ENCODE measurements at regions not wholly inside any gene's neighbourhood (a gene's known extent, or its start where the extent isn't known, plus 50 kb on each side); places are given as distances from the start of the nearest gene placed in this dataset.

- TF ChIP-seq, protein P1, sequence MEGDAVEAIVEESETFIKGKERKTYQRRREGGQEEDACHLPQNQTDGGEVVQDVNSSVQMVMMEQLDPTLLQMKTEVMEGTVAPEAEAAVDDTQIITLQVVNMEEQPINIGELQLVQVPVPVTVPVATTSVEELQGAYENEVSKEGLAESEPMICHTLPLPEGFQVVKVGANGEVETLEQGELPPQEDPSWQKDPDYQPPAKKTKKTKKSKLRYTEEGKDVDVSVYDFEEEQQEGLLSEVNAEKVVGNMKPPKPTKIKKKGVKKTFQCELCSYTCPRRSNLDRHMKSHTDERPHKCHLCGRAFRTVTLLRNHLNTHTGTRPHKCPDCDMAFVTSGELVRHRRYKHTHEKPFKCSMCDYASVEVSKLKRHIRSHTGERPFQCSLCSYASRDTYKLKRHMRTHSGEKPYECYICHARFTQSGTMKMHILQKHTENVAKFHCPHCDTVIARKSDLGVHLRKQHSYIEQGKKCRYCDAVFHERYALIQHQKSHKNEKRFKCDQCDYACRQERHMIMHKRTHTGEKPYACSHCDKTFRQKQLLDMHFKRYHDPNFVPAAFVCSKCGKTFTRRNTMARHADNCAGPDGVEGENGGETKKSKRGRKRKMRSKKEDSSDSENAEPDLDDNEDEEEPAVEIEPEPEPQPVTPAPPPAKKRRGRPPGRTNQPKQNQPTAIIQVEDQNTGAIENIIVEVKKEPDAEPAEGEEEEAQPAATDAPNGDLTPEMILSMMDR (IDR thresholded peaks at IDR 0.05), result no peak
- no peak for DNase-seq (ENCODE audit: low spot score)
Measured at GRCh38 chr2:194343167-194343566, 1313.9 kb upstream of the SLC39A10 start.

DNA sequence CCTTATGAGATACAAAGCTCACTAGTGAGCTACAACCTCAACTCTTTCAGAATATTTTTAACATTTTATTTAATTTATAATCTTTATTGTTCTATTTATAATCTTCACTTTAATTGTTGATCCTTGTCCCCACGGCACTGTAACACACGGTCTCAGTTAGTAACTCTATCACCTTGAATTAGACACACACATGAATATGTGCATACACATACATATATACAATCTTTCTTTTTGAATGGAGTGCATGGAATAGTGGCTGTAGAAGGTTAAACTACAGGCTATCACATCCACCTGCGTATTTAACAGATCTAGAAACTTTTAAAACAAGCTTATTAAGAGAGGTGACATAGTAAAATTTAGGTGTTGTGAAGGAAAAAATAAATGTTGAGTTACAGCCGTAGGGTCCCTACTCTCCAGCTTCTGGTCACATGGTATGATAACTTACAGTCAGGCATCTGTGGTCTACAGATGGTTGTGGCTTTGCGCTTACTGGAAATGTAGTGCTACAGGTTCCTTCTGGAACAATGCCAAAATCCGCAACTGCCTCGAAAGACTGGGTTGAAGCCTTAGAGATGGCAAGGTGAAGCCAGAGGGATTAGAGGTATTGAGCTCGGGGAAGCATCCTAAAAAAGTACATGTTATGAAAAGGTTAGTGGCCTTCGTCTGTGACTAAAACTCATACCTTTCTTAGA lies 1324.1 kb upstream of the SLC39A10 start:
- TF ChIP-seq, protein P1 (IDR thresholded peaks at IDR 0.05), result no peak
- DNase-seq (ENCODE audit: low spot score), result no peak
- no peak for ATAC-seq (ENCODE audit: low FRiP score)

More at GRCh38 chr2:194343167-194343566, 1313.9 kb upstream of the SLC39A10 start:
- ATAC-seq (ENCODE audit: low FRiP score), result no peak

GRCh38 chr2:194328456-194328855 lies 1328.6 kb upstream of the SLC39A10 start:
- TF ChIP-seq, protein P1 (IDR thresholded peaks at IDR 0.05), result no peak
- ATAC-seq (ENCODE audit: low FRiP score) (no peak), DNase-seq (ENCODE audit: low spot score) (no peak)

DNA sequence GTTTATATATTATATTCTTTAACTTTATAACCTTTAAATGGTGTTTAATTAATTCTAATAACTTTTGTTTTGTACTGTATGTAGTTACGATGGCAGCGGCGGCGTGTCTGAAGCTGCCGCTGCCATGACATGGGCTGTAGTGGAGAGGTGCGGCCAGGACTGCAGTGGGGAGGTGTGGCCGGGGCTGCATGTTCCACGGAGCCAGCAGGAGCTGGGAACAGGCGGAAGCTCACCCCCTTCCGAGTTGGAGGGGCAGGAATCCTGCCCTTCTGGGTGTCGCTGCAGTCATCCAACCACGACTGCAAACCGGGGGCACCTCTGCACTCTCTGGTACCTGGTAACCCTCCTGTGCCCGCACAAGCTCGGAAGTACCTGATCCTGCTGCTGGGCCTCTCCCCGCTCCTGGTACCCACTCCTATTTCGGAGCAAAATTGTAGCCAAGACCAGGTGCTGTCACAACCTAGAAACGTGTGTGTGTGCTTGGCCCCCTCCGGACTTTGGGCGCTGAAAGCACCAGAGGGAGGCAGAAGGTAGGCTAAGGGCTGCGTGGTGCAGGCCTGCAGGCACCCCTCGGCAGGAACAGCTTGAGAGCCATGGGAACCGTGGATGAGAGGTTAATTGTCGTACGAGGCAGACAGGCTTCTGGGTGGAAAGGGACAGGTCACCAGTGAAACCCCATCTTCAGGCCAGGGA lies 1329.7 kb upstream of the SLC39A10 start:
- TF ChIP-seq, protein P1 (IDR thresholded peaks at IDR 0.05), result no peak
- ATAC-seq (ENCODE audit: low FRiP score) (no peak), DNase-seq (ENCODE audit: low spot score) (no peak)

DNA sequence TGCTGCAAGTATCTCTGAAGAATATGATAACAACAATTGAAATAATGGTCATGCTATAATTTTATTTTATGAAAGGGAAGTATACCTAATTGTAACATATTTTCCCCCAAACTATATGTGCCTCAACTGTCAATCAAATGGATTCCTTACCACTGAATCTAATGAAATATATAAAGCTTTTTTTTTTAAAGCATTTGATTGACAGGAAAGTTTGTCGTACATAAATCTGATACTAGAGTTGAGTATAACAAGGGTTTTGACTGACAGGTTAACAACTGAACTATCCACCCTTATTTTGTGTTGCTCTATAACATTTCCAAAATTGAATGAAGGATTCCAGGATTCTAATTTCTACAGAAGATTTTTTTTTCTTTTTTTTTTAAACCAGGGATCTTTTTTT lies 1333.3 kb upstream of the SLC39A10 start:
- DNase-seq (ENCODE audit: low spot score) (no peak), ATAC-seq (ENCODE audit: low FRiP score) (no peak)
- TF ChIP-seq, protein P1 (IDR thresholded peaks at IDR 0.05), result no peak

DNA sequence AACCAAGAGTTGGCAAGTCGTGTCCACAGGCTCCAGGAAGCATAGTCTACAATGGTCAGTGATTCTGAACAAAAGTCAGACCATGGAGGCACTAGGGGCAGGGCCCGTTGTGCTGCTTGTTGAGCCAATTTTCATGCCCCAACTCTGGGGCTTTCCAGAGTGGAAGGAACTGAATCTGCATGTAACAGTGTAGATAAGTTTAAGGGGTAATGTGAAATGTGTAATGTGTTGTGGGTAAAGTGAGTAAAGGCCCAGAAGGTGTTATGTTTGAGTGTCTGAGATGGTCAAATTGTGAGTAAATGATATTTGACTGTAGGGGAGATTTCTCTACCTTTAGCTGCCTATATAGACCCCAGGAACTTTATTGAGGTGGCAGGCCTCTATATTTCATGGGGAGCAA lies 1336.5 kb upstream of the SLC39A10 start:
- DNase-seq (ENCODE audit: low spot score) (no peak), ATAC-seq (ENCODE audit: low FRiP score) (no peak)
- TF ChIP-seq, protein P1 (IDR thresholded peaks at IDR 0.05), result no peak

Measured in omental fat pad (tissue), 3 donors.